ENCODE measurements at regions not wholly inside any gene's neighbourhood (a gene's known extent, or its start where the extent isn't known, plus 50 kb on each side); places are given as distances from the start of the nearest gene placed in this dataset.

GRCh38 chr13:40379196-40379595 is 287.2 kb downstream of the FOXO1 start:
- no peak for TF ChIP-seq RCOR1 (IDR thresholded peaks at IDR 0.05; ENCODE audit: borderline replicate concordance in 1 of 2, low read depth in 2 of 2, low read length in 2 of 2)
- TF ChIP-seq POLR2A (conservative IDR thresholded peaks at IDR 0.05), result no peak
- TF ChIP-seq ZBTB2 (IDR thresholded peaks at IDR 0.05), result no peak
- TF ChIP-seq ETS1 (conservative IDR thresholded peaks at IDR 0.05; ENCODE audit: control insufficient read depth, low read depth, low read length), result no peak
- no peak for TF ChIP-seq CHD2 (IDR thresholded peaks at IDR 0.05; ENCODE audit: low read depth, low read length)
- TF ChIP-seq, protein P1, sequence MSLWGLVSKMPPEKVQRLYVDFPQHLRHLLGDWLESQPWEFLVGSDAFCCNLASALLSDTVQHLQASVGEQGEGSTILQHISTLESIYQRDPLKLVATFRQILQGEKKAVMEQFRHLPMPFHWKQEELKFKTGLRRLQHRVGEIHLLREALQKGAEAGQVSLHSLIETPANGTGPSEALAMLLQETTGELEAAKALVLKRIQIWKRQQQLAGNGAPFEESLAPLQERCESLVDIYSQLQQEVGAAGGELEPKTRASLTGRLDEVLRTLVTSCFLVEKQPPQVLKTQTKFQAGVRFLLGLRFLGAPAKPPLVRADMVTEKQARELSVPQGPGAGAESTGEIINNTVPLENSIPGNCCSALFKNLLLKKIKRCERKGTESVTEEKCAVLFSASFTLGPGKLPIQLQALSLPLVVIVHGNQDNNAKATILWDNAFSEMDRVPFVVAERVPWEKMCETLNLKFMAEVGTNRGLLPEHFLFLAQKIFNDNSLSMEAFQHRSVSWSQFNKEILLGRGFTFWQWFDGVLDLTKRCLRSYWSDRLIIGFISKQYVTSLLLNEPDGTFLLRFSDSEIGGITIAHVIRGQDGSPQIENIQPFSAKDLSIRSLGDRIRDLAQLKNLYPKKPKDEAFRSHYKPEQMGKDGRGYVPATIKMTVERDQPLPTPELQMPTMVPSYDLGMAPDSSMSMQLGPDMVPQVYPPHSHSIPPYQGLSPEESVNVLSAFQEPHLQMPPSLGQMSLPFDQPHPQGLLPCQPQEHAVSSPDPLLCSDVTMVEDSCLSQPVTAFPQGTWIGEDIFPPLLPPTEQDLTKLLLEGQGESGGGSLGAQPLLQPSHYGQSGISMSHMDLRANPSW (CRISPR knock-in tag; IDR thresholded peaks at IDR 0.05), result no peak
- no peak for TF ChIP-seq WHSC1 (IDR thresholded peaks at IDR 0.05; ENCODE audit: low read length)
- no peak for TF ChIP-seq TBL1XR1 (IDR thresholded peaks at IDR 0.05; ENCODE audit: low read length in 2 of 2)
- no peak for TF ChIP-seq TCF7L2 (IDR thresholded peaks at IDR 0.05; ENCODE audit: low read depth, low read length)
- TF ChIP-seq, protein P2, sequence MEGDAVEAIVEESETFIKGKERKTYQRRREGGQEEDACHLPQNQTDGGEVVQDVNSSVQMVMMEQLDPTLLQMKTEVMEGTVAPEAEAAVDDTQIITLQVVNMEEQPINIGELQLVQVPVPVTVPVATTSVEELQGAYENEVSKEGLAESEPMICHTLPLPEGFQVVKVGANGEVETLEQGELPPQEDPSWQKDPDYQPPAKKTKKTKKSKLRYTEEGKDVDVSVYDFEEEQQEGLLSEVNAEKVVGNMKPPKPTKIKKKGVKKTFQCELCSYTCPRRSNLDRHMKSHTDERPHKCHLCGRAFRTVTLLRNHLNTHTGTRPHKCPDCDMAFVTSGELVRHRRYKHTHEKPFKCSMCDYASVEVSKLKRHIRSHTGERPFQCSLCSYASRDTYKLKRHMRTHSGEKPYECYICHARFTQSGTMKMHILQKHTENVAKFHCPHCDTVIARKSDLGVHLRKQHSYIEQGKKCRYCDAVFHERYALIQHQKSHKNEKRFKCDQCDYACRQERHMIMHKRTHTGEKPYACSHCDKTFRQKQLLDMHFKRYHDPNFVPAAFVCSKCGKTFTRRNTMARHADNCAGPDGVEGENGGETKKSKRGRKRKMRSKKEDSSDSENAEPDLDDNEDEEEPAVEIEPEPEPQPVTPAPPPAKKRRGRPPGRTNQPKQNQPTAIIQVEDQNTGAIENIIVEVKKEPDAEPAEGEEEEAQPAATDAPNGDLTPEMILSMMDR (IDR thresholded peaks at IDR 0.05 in 2 of 3, conservative IDR thresholded peaks at IDR 0.05 in 1 of 3; ENCODE audit: insufficient read depth in 2 of 3, low read depth in 1 of 3, low read length in 3 of 3), result no peak
- no peak for TF ChIP-seq DNMT1 (IDR thresholded peaks at IDR 0.05)
- no peak for TF ChIP-seq TAF7 (tag; IDR thresholded peaks at IDR 0.05)
